ENCODE measurements at regions not wholly inside any gene's neighbourhood (a gene's known extent, or its start where the extent isn't known, plus 50 kb on each side); places are given as distances from the start of the nearest gene placed in this dataset.
A peak's percentile ranks its signal among the peaks of the same experiment; 100 is the strongest.

- in situ Hi-C loops (cut with HindIII; ENCODE audit: low pct_unique_long_range_greater_than_20kb, low sequenced_read_pairs): no loop called here
- peak; percentile 8 for DNase-seq (ENCODE audit: low read depth)
Observed at GRCh38 chr3:165133188-165133899, 55.0 kb upstream of the SI start.

DNA sequence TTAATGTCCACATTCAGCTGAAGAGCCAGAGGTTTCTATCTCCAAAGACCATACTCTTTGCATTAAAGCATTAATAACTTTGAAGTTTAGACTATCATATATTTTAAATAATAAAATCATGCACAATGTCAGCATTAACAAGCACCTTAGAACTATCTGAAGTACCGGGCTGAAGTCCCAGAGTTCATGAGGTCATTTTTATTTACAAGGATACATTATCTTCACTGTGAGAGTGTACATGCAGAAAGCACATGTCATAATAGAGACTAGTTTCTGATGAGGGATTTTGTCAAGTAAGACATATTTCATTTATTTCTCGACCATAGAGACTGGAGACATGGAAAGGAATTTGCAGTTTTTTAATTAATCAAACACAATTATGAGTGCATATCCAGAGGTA, 52.4 kb upstream of the SI start:
- in situ Hi-C loops (cut with HindIII; ENCODE audit: low pct_unique_long_range_greater_than_20kb, low sequenced_read_pairs): no loop called here
- no peak for DNase-seq (ENCODE audit: low read depth)

DNA sequence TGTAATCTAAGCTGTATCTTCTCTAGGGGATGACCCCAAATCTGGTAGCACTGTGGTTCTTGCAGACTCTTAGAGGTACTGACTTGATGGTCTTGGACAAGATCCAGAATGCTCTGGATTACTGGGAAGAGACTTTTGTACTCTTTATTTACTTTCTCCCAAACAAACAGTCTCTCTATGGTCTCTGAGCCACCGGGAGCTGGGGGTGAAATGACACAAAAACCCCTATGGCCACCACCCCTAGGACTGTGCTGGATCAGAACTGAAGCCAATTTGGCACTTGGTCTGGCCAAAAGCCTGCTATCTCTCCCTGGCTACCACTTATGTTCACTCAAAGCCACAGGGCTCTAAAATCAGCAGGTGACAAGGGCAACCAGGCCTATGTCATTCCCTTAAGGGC, 50.2 kb upstream of the SI start:
- in situ Hi-C loops (cut with HindIII; ENCODE audit: low pct_unique_long_range_greater_than_20kb, low sequenced_read_pairs): no loop called here
- DNase-seq (ENCODE audit: low read depth): no peak
